ENCODE measurements at regions not wholly inside any gene's neighbourhood (a gene's known extent, or its start where the extent isn't known, plus 50 kb on each side); places are given as distances from the start of the nearest gene placed in this dataset.

- no peak for DNase-seq (ENCODE audit: extremely low read depth, low read depth)
- TF ChIP-seq, protein P1, sequence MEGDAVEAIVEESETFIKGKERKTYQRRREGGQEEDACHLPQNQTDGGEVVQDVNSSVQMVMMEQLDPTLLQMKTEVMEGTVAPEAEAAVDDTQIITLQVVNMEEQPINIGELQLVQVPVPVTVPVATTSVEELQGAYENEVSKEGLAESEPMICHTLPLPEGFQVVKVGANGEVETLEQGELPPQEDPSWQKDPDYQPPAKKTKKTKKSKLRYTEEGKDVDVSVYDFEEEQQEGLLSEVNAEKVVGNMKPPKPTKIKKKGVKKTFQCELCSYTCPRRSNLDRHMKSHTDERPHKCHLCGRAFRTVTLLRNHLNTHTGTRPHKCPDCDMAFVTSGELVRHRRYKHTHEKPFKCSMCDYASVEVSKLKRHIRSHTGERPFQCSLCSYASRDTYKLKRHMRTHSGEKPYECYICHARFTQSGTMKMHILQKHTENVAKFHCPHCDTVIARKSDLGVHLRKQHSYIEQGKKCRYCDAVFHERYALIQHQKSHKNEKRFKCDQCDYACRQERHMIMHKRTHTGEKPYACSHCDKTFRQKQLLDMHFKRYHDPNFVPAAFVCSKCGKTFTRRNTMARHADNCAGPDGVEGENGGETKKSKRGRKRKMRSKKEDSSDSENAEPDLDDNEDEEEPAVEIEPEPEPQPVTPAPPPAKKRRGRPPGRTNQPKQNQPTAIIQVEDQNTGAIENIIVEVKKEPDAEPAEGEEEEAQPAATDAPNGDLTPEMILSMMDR (IDR thresholded peaks at IDR 0.05; ENCODE audit: low read depth, low read length) = no peak
These were observed 75.3 kb upstream of the SFSWAP start for GRCh38 chr12:131635491-131636122.

- TF ChIP-seq, protein P1 (IDR thresholded peaks at IDR 0.05; ENCODE audit: low read depth, low read length) = no peak
- no peak for DNase-seq (ENCODE audit: extremely low read depth, low read depth)
These were observed 74.6 kb upstream of the SFSWAP start for GRCh38 chr12:131636266-131636665.

DNA sequence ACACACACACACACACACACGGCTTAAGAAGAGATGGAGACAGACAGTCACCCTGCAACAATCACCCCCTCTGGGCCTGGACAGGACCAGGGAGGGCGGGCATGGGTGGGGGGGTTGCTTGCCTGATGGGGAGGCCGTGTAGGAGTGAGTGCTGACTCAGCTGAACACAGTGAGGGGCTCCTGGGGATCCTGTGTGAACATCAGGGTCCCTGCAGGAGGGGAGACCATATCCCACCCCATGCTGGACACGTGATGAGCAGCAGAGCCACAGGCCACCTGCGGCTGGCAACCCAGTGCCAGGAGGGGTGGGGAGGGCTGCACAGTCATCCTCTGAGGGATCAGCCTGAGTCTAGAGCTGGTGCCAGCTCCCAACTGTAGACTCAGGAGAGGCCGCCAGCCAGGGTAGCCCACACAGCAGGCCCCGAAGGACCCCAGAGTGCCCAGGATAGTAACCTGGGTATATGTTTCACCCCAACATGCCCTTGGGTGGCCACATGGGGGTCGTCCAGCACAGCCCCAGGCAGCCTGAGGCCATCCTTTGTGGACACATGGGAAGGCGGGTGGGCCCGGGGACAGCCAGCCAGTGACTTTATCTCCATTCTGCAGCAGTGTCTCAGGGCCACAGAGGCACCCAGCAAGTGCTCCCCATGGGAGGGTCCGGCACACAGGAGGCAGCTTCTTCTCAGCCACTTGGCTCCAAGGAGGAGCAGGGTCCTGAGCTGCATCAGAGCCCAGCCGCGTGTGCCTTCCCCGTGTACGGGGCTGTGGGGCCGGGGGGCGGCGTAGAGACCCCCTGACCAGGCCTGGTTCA is 73.7 kb upstream of the SFSWAP start:
- TF ChIP-seq, protein P1 (IDR thresholded peaks at IDR 0.05; ENCODE audit: low read depth, low read length) = no peak
- no peak for DNase-seq (ENCODE audit: extremely low read depth, low read depth)

GRCh38 chr12:131637986-131638385 is 72.9 kb upstream of the SFSWAP start:
- no peak for DNase-seq (ENCODE audit: extremely low read depth, low read depth)
- TF ChIP-seq, protein P1 (IDR thresholded peaks at IDR 0.05; ENCODE audit: low read depth, low read length) = no peak

DNA sequence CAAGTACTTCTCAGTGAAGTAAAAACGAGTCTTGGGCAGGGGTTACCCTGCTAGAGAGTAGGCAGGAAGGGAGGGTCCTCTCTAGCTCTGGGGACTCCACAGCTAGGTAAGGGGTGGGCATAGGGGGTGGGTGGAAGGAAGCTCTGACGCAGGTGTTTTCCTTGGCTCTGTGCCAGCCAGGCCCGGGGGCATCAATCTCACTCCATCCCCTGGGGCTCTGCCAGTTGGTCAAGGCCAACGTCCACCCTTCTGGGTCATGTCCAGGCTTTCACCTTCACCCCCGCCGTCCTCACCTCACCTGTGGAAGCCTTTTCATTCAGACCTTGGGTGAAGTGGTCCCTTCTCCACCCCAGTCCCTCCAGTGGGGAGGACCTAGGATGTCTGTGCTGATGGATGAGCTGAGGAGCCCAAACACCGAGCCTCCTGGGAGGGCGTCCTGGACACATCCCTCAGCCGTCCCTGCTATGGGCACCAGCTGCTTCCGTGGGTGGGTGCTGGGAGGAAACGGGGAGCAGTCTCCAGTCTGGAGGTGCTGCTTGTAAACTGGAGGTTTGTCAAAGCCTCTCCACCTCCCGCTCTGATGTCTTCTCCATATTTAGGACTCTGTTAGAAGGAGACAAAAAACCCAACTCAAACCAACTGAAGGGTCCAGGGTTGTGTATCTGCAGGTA is 71.5 kb upstream of the SFSWAP start:
- TF ChIP-seq, protein P1 (IDR thresholded peaks at IDR 0.05; ENCODE audit: low read depth, low read length) = no peak
- DNase-seq (ENCODE audit: extremely low read depth, low read depth) = no peak

GRCh38 chr12:131640525-131640924 is 70.4 kb upstream of the SFSWAP start:
- TF ChIP-seq, protein P1 (IDR thresholded peaks at IDR 0.05; ENCODE audit: low read depth, low read length) = no peak
- DNase-seq (ENCODE audit: extremely low read depth, low read depth) = no peak

DNA sequence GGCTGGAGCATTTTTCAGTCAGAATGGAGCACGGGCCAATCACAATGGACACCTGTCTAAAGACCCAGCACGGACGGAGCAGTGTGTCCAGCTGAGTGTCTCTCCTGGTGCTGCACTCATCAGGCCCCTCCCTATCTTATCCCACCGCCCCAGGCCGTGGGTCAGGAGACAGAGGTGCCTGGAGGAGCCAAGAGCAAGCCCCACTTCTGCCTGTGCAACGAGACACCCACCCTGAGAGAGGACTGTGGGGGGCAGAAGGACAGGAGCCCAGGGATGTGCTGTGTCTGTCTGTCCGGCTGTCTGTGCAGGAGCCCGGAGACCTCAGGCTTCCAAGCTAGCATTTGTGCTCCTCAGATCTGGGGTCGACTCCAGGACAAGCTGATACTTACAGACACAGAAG is 69.6 kb upstream of the SFSWAP start:
- TF ChIP-seq, protein P1 (IDR thresholded peaks at IDR 0.05; ENCODE audit: low read depth, low read length) = no peak
- no peak for DNase-seq (ENCODE audit: extremely low read depth, low read depth)
